Vagina (tissue), 2 donors: ENCODE measurements at regions not wholly inside any gene's neighbourhood (a gene's known extent, or its start where the extent isn't known, plus 50 kb on each side); places are given as distances from the start of the nearest gene placed in this dataset.

ENCODE experiments used
- CTCF ChIP-seq, 3 experiments: fragments of 450-650 bp in 2 of 3; fragments of 200-600 bp in 1 of 3; sonication (generic) in 1 of 3; IDR thresholded peaks; one replicate each; pipeline ENCODE4 v1.5.1; 2017 to 2019; ENCODE audit warnings: antibody characterized with exemption in 3 of 3, mild to moderate bottlenecking in 2 of 3, moderate library complexity in 2 of 3
- POLR2A ChIP-seq, 2 donors: fragments of 450-650 bp; IDR thresholded peaks; one replicate each; pipeline ENCODE4 v1.6.1; 2017; ENCODE audit warnings: antibody characterized with exemption in 2 of 2, mild to moderate bottlenecking in 2 of 2, moderate library complexity in 2 of 2
- POLR2AphosphoS5 ChIP-seq, 2 donors: sonication (generic); formaldehyde crosslinking; IDR thresholded peaks; one replicate each; pipeline ENCODE4 v1.9.0; 2017; ENCODE audit warnings: antibody characterized with exemption in 2 of 2, mild to moderate bottlenecking in 2 of 2, low read depth in 1 of 2; ENCODE audit not compliant: insufficient read depth in 1 of 2

DNA sequence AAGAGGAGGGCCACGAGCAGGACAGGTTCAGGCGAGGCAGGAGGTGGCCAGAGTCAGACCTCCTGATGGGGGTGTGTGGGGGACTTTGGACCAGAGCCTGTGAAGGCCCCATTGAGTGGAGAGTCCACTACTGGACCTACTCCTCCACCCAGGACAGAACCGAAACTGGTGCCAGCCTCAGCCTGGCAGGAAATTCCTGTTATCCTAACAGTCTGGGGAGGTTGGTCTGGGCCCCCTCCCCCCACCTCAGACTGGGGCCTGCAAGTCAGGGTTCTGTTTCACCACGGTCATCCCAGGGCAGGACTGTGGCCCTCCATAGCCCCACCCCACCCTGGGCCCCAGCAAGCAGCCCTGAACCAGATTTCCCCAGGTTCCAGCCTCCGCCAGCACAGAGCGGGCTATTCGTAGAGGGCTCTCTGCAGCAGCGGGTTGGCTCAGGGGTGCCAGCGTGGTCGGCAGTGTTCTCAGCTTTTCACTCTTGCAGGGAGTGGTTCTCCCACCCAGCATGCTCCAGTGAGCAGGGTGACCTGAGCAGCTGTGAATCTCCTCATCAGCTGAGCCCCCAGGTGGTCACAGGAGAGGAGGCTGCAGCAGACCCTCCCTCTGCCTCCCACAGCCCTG is 217.3 kb downstream of the TBC1D2B start:
- TF ChIP-seq CTCF (IDR thresholded peaks at IDR 0.05): no peak
- TF ChIP-seq POLR2A (IDR thresholded peaks at IDR 0.05): no peak
- TF ChIP-seq POLR2AphosphoS5 (IDR thresholded peaks at IDR 0.05; ENCODE audit: insufficient read depth in 1 of 2, low read depth in 1 of 2): no peak
